ENCODE measurements at regions not wholly inside any gene's neighbourhood (a gene's known extent, or its start where the extent isn't known, plus 50 kb on each side); places are given as distances from the start of the nearest gene placed in this dataset.

DNA sequence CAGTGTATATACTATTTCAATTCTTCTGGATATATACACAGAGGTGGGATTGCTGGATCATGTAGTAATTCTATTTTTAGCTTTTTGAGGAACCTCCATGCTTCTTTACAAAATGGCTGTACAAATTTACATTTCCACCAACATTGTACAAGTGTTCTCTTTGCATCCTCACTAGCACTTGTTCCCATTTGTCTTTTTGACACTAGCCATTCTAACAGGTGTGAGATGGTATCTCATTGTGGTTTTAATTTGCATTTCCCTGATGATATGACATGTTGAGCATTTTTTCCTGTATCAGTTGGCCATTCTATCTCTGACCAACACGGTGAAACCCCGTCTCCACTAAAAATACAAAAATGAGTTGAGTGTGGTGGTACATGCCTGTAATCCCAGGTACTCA, 68.1 kb upstream of the PMEPA1 start:
- H3K27ac Mint-ChIP-seq (ENCODE audit: unreplicated experiment), result no peak overlapping the region

DNA sequence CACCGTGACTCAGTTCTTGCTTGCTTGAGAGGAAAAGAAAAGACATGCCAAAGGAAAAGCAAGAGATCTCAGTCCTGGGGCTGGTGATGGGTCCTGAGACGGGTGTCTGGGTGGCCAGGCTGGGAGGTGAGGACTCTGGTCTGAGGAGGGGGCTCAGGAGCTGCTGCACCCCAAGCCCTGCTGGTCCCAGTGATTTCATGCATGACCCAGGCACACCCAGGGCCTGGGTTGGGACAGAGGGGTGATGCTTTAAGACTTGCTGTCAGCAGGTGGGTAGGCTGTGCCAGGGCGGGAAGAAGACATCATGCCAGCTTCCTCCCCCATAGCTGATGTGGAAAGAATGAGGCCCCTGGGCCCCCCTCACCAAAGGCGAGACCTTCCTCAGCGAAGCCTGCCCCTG, 65.1 kb upstream of the PMEPA1 start:
- peaks cover 7% of the 10 kb centered on the region for H3K4me1 Mint-ChIP-seq (ENCODE audit: low read depth, unreplicated experiment)
- no peak overlapping the region for H3K4me3 Mint-ChIP-seq (ENCODE audit: unreplicated experiment)
- no peak for DNase-seq
- TF ChIP-seq, protein P1, sequence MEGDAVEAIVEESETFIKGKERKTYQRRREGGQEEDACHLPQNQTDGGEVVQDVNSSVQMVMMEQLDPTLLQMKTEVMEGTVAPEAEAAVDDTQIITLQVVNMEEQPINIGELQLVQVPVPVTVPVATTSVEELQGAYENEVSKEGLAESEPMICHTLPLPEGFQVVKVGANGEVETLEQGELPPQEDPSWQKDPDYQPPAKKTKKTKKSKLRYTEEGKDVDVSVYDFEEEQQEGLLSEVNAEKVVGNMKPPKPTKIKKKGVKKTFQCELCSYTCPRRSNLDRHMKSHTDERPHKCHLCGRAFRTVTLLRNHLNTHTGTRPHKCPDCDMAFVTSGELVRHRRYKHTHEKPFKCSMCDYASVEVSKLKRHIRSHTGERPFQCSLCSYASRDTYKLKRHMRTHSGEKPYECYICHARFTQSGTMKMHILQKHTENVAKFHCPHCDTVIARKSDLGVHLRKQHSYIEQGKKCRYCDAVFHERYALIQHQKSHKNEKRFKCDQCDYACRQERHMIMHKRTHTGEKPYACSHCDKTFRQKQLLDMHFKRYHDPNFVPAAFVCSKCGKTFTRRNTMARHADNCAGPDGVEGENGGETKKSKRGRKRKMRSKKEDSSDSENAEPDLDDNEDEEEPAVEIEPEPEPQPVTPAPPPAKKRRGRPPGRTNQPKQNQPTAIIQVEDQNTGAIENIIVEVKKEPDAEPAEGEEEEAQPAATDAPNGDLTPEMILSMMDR (IDR thresholded peaks at IDR 0.05; ENCODE audit: partially characterized antibody, unreplicated experiment), result no peak
- no peak overlapping the region for H3K27ac Mint-ChIP-seq (ENCODE audit: unreplicated experiment)
- peaks cover 5% of the 10 kb centered on the region for H3K36me3 Mint-ChIP-seq (ENCODE audit: unreplicated experiment)
- H3K9me3 Mint-ChIP-seq (ENCODE audit: unreplicated experiment), result peaks cover 4% of the 10 kb centered on the region
- H3K27me3 Mint-ChIP-seq (ENCODE audit: unreplicated experiment), result no peaks in the 10 kb centered on the region

More for the DNA sequence above, 68.1 kb upstream of the PMEPA1 start:
- Mint-ChIP-seq H3K4me1 (ENCODE audit: low read depth, unreplicated experiment) (no peaks in the 10 kb centered on the region), H3K9me3 (ENCODE audit: unreplicated experiment) (peaks cover 4% of the 10 kb centered on the region), H3K36me3 (ENCODE audit: unreplicated experiment) (peaks cover 8% of the 10 kb centered on the region), H3K27me3 (ENCODE audit: unreplicated experiment) (peaks cover 4% of the 10 kb centered on the region), H3K4me3 (ENCODE audit: unreplicated experiment) (no peak overlapping the region)
- TF ChIP-seq, protein P1 (IDR thresholded peaks at IDR 0.05; ENCODE audit: partially characterized antibody, unreplicated experiment), result no peak
- DNase-seq, result no peak

DNA sequence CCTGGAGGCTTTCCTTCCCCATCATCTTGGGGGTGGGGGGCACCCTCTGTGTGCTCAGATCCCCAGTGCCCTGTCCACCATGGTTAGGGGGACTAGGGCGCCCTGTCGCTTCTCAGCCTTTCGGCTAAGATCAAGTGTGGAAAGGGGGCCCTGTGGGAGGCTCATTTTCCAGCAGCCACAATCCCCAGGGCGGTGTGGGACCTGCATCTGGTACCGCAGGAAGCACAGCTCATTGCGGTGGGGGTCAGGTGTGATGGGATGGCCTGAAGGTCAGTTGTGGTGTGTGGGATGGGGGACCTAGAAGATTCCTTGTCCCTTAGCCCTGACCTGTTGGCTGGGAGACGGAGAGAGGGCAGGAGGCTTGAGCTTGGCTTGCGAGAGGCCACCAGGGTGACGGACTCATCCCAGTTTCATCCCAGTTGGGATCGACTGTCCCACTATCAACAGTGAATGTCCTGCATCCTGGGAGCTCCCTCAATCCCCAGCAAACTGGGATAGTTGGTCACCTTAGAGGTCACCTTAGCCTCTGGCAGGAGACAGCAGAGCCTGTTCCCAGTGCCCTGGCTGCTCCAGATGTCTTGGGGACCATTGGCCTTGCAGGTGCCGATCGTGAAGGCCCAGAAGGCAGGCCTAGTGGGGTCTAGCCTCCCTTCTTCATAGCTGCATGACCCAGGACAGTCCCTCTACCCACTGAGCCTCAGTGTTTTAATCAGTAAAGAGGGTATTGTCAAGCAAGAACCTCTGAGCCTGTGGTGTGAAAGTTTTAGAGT, 64.5 kb upstream of the PMEPA1 start:
- no peak for DNase-seq
- Mint-ChIP-seq H3K9me3 (ENCODE audit: unreplicated experiment) (peaks cover 4% of the 10 kb centered on the region), H3K27ac (ENCODE audit: unreplicated experiment) (no peak overlapping the region), H3K27me3 (ENCODE audit: unreplicated experiment) (no peaks in the 10 kb centered on the region), H3K4me1 (ENCODE audit: low read depth, unreplicated experiment) (peaks cover 7% of the 10 kb centered on the region), H3K36me3 (ENCODE audit: unreplicated experiment) (peaks cover 5% of the 10 kb centered on the region), H3K4me3 (ENCODE audit: unreplicated experiment) (no peak overlapping the region)
- TF ChIP-seq, protein P1 (IDR thresholded peaks at IDR 0.05; ENCODE audit: partially characterized antibody, unreplicated experiment), result no peak

DNA sequence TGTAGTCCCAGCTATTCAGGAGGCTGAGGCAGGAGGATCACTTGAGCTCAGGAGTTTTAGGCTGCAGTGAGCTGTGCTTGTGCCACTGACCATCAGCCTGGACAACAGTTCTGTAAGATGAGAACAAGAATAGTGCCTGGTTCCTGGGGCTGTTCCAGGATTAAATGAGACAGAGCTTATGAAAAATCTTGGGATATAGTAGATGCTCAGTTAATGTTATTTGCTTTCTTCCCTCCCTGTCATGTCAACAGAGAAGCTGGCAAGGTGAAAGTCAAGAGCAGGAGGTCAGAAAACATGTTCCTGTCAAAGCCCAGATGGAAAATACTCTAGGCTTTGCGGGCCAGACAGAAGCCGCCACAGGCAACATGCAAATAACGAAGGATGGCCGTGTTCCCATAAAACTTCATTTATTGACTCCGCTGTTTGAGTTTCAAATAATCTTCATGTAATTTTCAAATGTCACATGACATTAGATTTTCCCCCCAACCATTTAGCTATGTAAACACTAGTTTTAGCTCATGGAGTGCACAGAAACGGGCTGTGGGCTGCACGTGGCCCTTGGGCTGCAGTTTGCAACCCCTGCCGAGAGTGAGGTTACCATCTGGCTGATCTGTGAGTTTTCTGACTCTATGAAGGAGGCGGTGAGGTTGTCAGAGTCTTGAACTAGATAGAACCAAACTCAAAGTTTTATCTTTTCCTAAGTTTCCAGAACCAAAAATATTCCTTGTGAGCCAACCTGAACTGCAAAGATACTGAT, 63.4 kb upstream of the PMEPA1 start:
- Mint-ChIP-seq H3K27me3 (ENCODE audit: unreplicated experiment) (no peaks in the 10 kb centered on the region), H3K9me3 (ENCODE audit: unreplicated experiment) (peaks cover 4% of the 10 kb centered on the region), H3K27ac (ENCODE audit: unreplicated experiment) (no peak overlapping the region), H3K4me3 (ENCODE audit: unreplicated experiment) (no peak overlapping the region), H3K4me1 (ENCODE audit: low read depth, unreplicated experiment) (peaks cover 7% of the 10 kb centered on the region), H3K36me3 (ENCODE audit: unreplicated experiment) (peaks cover 5% of the 10 kb centered on the region)
- no peak for DNase-seq
- TF ChIP-seq, protein P1 (IDR thresholded peaks at IDR 0.05; ENCODE audit: partially characterized antibody, unreplicated experiment), result no peak

Measured in glutamatergic neuron (in vitro differentiated cells).